Glutamatergic neuron (in vitro differentiated cells): ENCODE measurements at regions not wholly inside any gene's neighbourhood (a gene's known extent, or its start where the extent isn't known, plus 50 kb on each side); places are given as distances from the start of the nearest gene placed in this dataset.
"Not testable (repeated sequence)": the region's sequence is repeated elsewhere in the genome, so short reads cannot be mapped to it uniquely, and the experiment has no call there.

Experiments
- DNase-seq: peaks from one replicate; pipeline ENCODE4 v3.0.0; 2022
- H3K27ac Mint-ChIP-seq: one replicate; pipeline ENCODE4 v1.8.0; 2020; ENCODE audit warnings: mild to moderate bottlenecking, mixed read lengths, inconsistent platforms; ENCODE audit not compliant: unreplicated experiment
- H3K27me3 Mint-ChIP-seq: one replicate; pipeline ENCODE4 v1.8.0; 2020; ENCODE audit warnings: mild to moderate bottlenecking, moderate library complexity, mixed read lengths, inconsistent platforms; ENCODE audit not compliant: unreplicated experiment
- H3K36me3 Mint-ChIP-seq: one replicate; pipeline ENCODE4 v1.8.0; 2020; ENCODE audit warnings: mild to moderate bottlenecking, mixed read lengths, inconsistent platforms; ENCODE audit not compliant: unreplicated experiment
- H3K4me1 Mint-ChIP-seq: one replicate; pipeline ENCODE4 v1.8.0; 2020; ENCODE audit warnings: mild to moderate bottlenecking, low read depth, mixed read lengths, inconsistent platforms; ENCODE audit not compliant: unreplicated experiment
- H3K4me3 Mint-ChIP-seq: one replicate; pipeline ENCODE4 v1.8.0; 2020; ENCODE audit warnings: mild to moderate bottlenecking, mixed read lengths, inconsistent platforms; ENCODE audit not compliant: unreplicated experiment
- H3K9me3 Mint-ChIP-seq: one replicate; pipeline ENCODE4 v1.8.0; 2020; ENCODE audit warnings: mild to moderate bottlenecking, moderate library complexity, mixed read lengths, inconsistent platforms; ENCODE audit not compliant: unreplicated experiment
- CTCF ChIP-seq: fragments of 200-600 bp; sonication (generic); IDR thresholded peaks from one replicate; pipeline ENCODE4 v1.5.0; 2021; ENCODE audit not compliant: partially characterized antibody, unreplicated experiment

GRCh38 chr4:52483186-52483890, 175.8 kb downstream of the USP46 start:
- Mint-ChIP-seq H3K9me3 (no peaks in the 10 kb centered on the region), H3K4me3 (no peak overlapping the region), H3K27ac (no peak overlapping the region), H3K4me1 (peaks cover 3% of the 10 kb centered on the region), H3K36me3 (no peaks in the 10 kb centered on the region), H3K27me3 (no peaks in the 10 kb centered on the region)
- no peak for TF ChIP-seq CTCF
- no peak for DNase-seq

DNA sequence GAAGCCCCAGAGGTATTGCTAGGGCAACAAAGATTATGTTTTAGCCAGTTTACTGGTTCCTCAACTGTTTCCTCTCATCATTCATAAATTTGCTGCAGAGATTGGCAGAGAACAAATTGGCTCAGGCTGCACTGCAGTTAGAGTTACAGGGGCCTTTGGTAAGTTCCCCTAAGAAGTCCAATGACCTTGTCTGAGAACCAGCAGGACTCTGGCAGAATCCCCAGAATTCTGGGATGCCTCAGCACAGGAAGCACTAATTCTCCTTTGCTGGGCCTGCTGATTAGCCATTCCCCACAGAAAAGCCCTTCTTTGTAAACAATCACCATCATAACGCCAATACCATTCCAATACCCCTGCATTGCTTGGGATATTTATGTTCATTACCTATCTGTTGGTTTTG, 151.3 kb downstream of the USP46 start:
- H3K9me3 Mint-ChIP-seq: peaks cover 1% of the 10 kb centered on the region
- no peak overlapping the region for H3K4me3 Mint-ChIP-seq
- H3K27me3 Mint-ChIP-seq: no peaks in the 10 kb centered on the region
- H3K36me3 Mint-ChIP-seq: no peaks in the 10 kb centered on the region
- H3K4me1 Mint-ChIP-seq: no peaks in the 10 kb centered on the region
- no peak overlapping the region for H3K27ac Mint-ChIP-seq
- no peak for DNase-seq
- TF ChIP-seq CTCF: no peak

DNA sequence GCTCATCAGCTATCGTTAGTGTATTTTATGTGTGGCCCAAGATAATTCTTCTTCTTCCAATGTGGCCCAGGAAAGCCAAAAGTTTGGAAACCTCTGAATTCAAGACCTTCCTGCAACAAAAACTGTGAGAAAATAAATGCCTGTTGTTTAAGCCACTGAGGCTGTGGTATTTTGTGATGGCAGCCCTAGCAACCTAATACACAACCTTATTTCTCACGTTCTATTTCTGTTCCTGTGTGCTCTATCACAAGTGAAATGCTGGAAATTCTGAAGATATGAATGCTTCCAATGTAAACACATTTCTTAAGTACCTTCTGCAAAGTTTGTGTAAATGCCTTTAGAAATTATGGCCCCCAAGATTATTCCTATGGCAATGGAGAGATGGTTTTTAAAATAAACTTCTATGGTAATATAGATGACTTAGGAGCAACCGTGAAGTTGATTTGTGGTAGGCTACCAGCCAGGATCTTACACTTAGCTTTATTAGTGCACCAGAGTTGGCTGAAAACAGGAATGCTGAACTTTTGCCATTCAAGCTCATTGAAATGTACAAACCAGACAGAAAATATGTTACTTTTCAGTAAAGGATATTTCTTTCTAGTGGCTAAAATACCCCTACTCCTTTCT, 148.0 kb downstream of the USP46 start:
- no peak overlapping the region for H3K4me3 Mint-ChIP-seq

DNA sequence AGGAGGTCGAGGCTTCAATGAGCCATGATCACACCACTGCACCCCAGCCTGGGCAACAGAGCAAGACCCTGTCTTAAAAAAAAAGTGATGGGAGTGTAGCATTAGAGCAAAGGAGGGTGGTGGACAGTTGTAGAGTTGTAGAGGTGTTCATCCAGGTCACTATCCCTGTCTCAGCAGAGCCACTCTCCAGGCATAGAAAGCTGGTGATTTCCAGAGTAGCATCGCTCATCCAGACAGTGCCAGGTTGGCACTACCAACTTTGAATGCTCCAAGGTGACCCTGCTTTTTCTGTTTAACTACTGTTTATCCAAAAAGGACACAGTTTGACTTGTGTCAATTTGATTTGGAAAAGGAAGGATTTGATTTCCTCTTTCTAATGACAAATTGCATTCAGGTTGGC, 147.3 kb downstream of the USP46 start:
- no peak for TF ChIP-seq CTCF
- Mint-ChIP-seq H3K27ac (no peak overlapping the region), H3K9me3 (no peaks in the 10 kb centered on the region), H3K36me3 (peaks cover 8% of the 10 kb centered on the region), H3K4me1 (no peaks in the 10 kb centered on the region), H3K27me3 (no peaks in the 10 kb centered on the region), H3K4me3 (no peak overlapping the region)
- DNase-seq: no peak

More for the DNA sequence above, 148.0 kb downstream of the USP46 start:
- Mint-ChIP-seq H3K27me3 (no peaks in the 10 kb centered on the region), H3K27ac (no peak overlapping the region), H3K4me1 (no peaks in the 10 kb centered on the region), H3K9me3 (no peaks in the 10 kb centered on the region), H3K36me3 (peaks cover 7% of the 10 kb centered on the region)
- DNase-seq: no peak
- no peak for TF ChIP-seq CTCF

DNA sequence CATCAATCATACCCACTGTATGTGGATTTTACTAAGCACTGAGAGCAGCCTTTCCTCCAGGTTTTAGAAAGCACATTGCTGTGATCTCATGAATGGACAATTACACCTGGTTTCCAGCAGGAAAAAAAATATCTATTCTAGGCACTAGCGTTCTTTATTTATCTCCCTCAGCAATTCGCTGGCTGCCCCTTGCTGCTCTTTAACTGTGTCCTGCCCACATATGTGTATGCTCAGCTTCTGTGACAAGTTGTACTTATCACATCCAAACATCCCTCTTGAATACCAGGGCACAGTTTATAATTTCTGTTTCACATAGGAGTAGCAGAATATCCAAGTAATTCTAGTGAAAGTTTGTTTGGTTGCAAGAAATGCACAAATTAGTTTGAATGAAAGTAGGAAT, 146.8 kb downstream of the USP46 start:
- H3K9me3 Mint-ChIP-seq: no peaks in the 10 kb centered on the region
- H3K36me3 Mint-ChIP-seq: peaks cover 8% of the 10 kb centered on the region
- no peak for TF ChIP-seq CTCF
- H3K4me1 Mint-ChIP-seq: no peaks in the 10 kb centered on the region
- no peak overlapping the region for H3K4me3 Mint-ChIP-seq
- DNase-seq: no peak
- H3K27me3 Mint-ChIP-seq: no peaks in the 10 kb centered on the region
- H3K27ac Mint-ChIP-seq: no peak overlapping the region

GRCh38 chr4:52522093-52522492, 137.0 kb downstream of the USP46 start:
- peaks cover 11% of the 10 kb centered on the region for H3K4me1 Mint-ChIP-seq
- not testable (repeated sequence) for H3K27me3 Mint-ChIP-seq, H3K36me3 Mint-ChIP-seq, DNase-seq, H3K9me3 Mint-ChIP-seq, H3K27ac Mint-ChIP-seq, H3K4me3 Mint-ChIP-seq
